Glutamatergic neuron (in vitro differentiated cells): ENCODE measurements at regions not wholly inside any gene's neighbourhood (a gene's known extent, or its start where the extent isn't known, plus 50 kb on each side); places are given as distances from the start of the nearest gene placed in this dataset.

Experiments used
- DNase-seq: peaks from one replicate; pipeline ENCODE4 v3.0.0; 2022
- H3K27ac Mint-ChIP-seq: one replicate; pipeline ENCODE4 v1.8.0; 2020; ENCODE audit warnings: mild to moderate bottlenecking, mixed read lengths, inconsistent platforms; ENCODE audit not compliant: unreplicated experiment
- H3K27me3 Mint-ChIP-seq: one replicate; pipeline ENCODE4 v1.8.0; 2020; ENCODE audit warnings: mild to moderate bottlenecking, moderate library complexity, mixed read lengths, inconsistent platforms; ENCODE audit not compliant: unreplicated experiment
- H3K36me3 Mint-ChIP-seq: one replicate; pipeline ENCODE4 v1.8.0; 2020; ENCODE audit warnings: mild to moderate bottlenecking, mixed read lengths, inconsistent platforms; ENCODE audit not compliant: unreplicated experiment
- H3K4me1 Mint-ChIP-seq: one replicate; pipeline ENCODE4 v1.8.0; 2020; ENCODE audit warnings: mild to moderate bottlenecking, low read depth, mixed read lengths, inconsistent platforms; ENCODE audit not compliant: unreplicated experiment
- H3K4me3 Mint-ChIP-seq: one replicate; pipeline ENCODE4 v1.8.0; 2020; ENCODE audit warnings: mild to moderate bottlenecking, mixed read lengths, inconsistent platforms; ENCODE audit not compliant: unreplicated experiment
- H3K9me3 Mint-ChIP-seq: one replicate; pipeline ENCODE4 v1.8.0; 2020; ENCODE audit warnings: mild to moderate bottlenecking, moderate library complexity, mixed read lengths, inconsistent platforms; ENCODE audit not compliant: unreplicated experiment
- CTCF ChIP-seq: fragments of 200-600 bp; sonication (generic); IDR thresholded peaks from one replicate; pipeline ENCODE4 v1.5.0; 2021; ENCODE audit not compliant: partially characterized antibody, unreplicated experiment

- no peak for TF ChIP-seq CTCF
- Mint-ChIP-seq H3K36me3 (peaks cover 5% of the 10 kb centered on the region), H3K27ac (no peak overlapping the region), H3K4me1 (no peaks in the 10 kb centered on the region), H3K9me3 (no peaks in the 10 kb centered on the region), H3K4me3 (no peak overlapping the region), H3K27me3 (no peaks in the 10 kb centered on the region)
- DNase-seq = no peak
Observed at GRCh38 chr6:14058029-14058695, 59.4 kb upstream of the CD83 start.

- TF ChIP-seq CTCF = no peak
- H3K27me3 Mint-ChIP-seq = no peaks in the 10 kb centered on the region
- no peak overlapping the region for H3K4me3 Mint-ChIP-seq
- H3K4me1 Mint-ChIP-seq = no peaks in the 10 kb centered on the region
- no peaks in the 10 kb centered on the region for H3K9me3 Mint-ChIP-seq
- H3K36me3 Mint-ChIP-seq = peaks cover 5% of the 10 kb centered on the region
- no peak for DNase-seq
- no peak overlapping the region for H3K27ac Mint-ChIP-seq
Observed at GRCh38 chr6:14058735-14059134, 58.8 kb upstream of the CD83 start.

- DNase-seq = no peak
- no peak for TF ChIP-seq CTCF
- Mint-ChIP-seq H3K9me3 (no peaks in the 10 kb centered on the region), H3K36me3 (peaks cover 5% of the 10 kb centered on the region), H3K4me1 (no peaks in the 10 kb centered on the region), H3K4me3 (no peak overlapping the region), H3K27me3 (no peaks in the 10 kb centered on the region), H3K27ac (no peak overlapping the region)
Observed at GRCh38 chr6:14059791-14060436, 57.7 kb upstream of the CD83 start.

- H3K4me1 Mint-ChIP-seq = no peaks in the 10 kb centered on the region
- H3K4me3 Mint-ChIP-seq = no peak overlapping the region
- no peaks in the 10 kb centered on the region for H3K9me3 Mint-ChIP-seq
- H3K27ac Mint-ChIP-seq = no peak overlapping the region
- TF ChIP-seq CTCF = no peak
- peaks cover 5% of the 10 kb centered on the region for H3K36me3 Mint-ChIP-seq
- DNase-seq = no peak
- H3K27me3 Mint-ChIP-seq = no peaks in the 10 kb centered on the region
Observed at GRCh38 chr6:14060971-14061370, 56.6 kb upstream of the CD83 start.

GRCh38 chr6:14061643-14062042 lies 55.9 kb upstream of the CD83 start:
- no peak for DNase-seq
- TF ChIP-seq CTCF = no peak
- H3K9me3 Mint-ChIP-seq = no peaks in the 10 kb centered on the region
- H3K27me3 Mint-ChIP-seq = no peaks in the 10 kb centered on the region
- no peak overlapping the region for H3K27ac Mint-ChIP-seq
- peaks cover 5% of the 10 kb centered on the region for H3K36me3 Mint-ChIP-seq
- no peaks in the 10 kb centered on the region for H3K4me1 Mint-ChIP-seq
- no peak overlapping the region for H3K4me3 Mint-ChIP-seq
